Stomach (tissue), 8 donors: ENCODE measurements at regions not wholly inside any gene's neighbourhood (a gene's known extent, or its start where the extent isn't known, plus 50 kb on each side); places are given as distances from the start of the nearest gene placed in this dataset.
A peak's percentile ranks its signal among the peaks of the same experiment; 100 is the strongest.

Experiments used
- DNase-seq, 2 donors: peaks; one replicate each; pipeline versions ENCODE4 v3.0.0 to v3.0.0-alpha.2; 2013 to 2019
- H3K27ac ChIP-seq, 5 donors: fragments of 200-600 bp in 4 of 5; sonication (generic) in 4 of 5; one replicate each; pipeline ENCODE4 v1.5.1; 2013 to 2019; ENCODE audit warnings: mild to moderate bottlenecking in 1 of 5, moderate library complexity in 1 of 5
- H3K27me3 ChIP-seq, 3 donors: fragments of 200-600 bp; sonication (generic); one replicate each; pipeline ENCODE4 v1.5.1; 2017 to 2019; ENCODE audit warnings: mixed run types in 1 of 3
- H3K36me3 ChIP-seq, 4 donors: fragments of 200-600 bp; sonication (generic); 1 replicate in 3 of 4; 2 replicates in 1 of 4; pipeline ENCODE4 v1.5.1; 2016 to 2019
- H3K4me1 ChIP-seq, 4 donors: fragments of 200-600 bp; sonication (generic); one replicate each; pipeline ENCODE4 v1.5.1; 2016 to 2019
- H3K4me3 ChIP-seq, 4 donors: fragments of 200-600 bp; sonication (generic) in 3 of 4; one replicate each; pipeline ENCODE4 v1.5.1; 2016 to 2019; ENCODE audit warnings: mild to moderate bottlenecking in 1 of 4
- H3K9me3 ChIP-seq, 4 donors: fragments of 200-600 bp; sonication (generic); one replicate each; pipeline ENCODE4 v1.5.1; 2016 to 2019
- EP300 ChIP-seq: sonication (generic); formaldehyde crosslinking; IDR thresholded peaks from one replicate; pipeline ENCODE4 v1.6.1; 2017; ENCODE audit warnings: antibody characterized with exemption
- POLR2A ChIP-seq, 4 donors: fragments of 450-650 bp; IDR thresholded peaks; one replicate each; pipeline ENCODE4 v1.6.1; 2016; ENCODE audit warnings: antibody characterized with exemption in 4 of 4, control low read depth in 2 of 4, mild to moderate bottlenecking in 1 of 4, moderate library complexity in 1 of 4
- POLR2AphosphoS5 ChIP-seq, 3 donors: sonication (generic); formaldehyde crosslinking; IDR thresholded peaks; one replicate each; pipeline ENCODE4 v1.6.1; 2016; ENCODE audit warnings: antibody characterized with exemption in 3 of 3
- WGBS, 5 donors: extraction: QIAGEN DNeasy Blood & Tissue Kit in 3 of 5; methylation state at CpG; one replicate each; pipeline versions ENCODE4 v1.1.5 to v1.1.7; 2013 to 2018; 5-methylcytosine and 5-hydroxymethylcytosine counted together
- intact Hi-C: fragments of 100-400 bp; cut with DNase I; formaldehyde crosslinking; loops from one replicate; pipeline ENCODE4 v1.15.1; 2023; ENCODE audit warnings: low total_unique reads
- TF ChIP-seq, protein P1 (sequence below), 7 experiments: fragments of 450-650 bp in 4 of 7; fragments of 200-600 bp in 3 of 7; sonication (generic) in 3 of 7; IDR thresholded peaks; one replicate each; pipeline ENCODE4 v1.5.1; 2016 to 2019; ENCODE audit warnings: antibody characterized with exemption in 7 of 7, control low read depth in 2 of 7, mild to moderate bottlenecking in 1 of 7
- donor health status: healthy with polysubstance abuse.
- donor health status: Bipolar disorder and iron deficiency.
- donor health status: healthy.

DNA sequence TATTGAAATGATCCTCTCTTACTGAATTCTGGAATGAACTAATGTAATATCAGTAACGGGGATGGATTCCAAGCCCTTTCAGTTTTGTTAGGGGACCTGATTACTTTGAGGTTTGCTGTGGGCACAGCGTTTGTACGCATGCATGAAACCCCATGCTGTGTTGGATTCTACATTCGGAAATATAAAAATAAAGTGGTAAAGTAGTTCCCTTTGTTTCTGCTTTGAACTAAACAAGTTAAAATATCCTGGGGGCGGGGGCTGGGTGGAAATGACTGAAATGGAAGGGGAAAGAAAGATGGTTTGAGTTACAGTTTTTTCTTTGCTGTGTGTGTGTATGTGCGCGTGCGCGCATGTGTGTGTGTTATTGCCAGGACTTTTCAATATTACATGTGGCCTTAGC, 196.5 kb upstream of the OPRM1 start:
- Histone ChIP-seq H3K9me3 (no peaks in the 10 kb centered on the region), H3K27ac (no peak overlapping the region), H3K4me3 (no peak overlapping the region), H3K36me3 (no peaks in the 10 kb centered on the region), H3K4me1 (no peaks in the 10 kb centered on the region), H3K27me3 (no peaks in the 10 kb centered on the region)
- intact Hi-C loops, result no loop called here
- no peak for TF ChIP-seq POLR2A (IDR thresholded peaks at IDR 0.05)
- no peak for DNase-seq
- WGBS, 5 donors, result 83 to 92% (median 86%) methylated on average over 9 of the region's 9 CpGs

GRCh38 chr6:153840039-153840850, 198.8 kb upstream of the OPRM1 start:
- 19 to 54% (median 37%) methylated on average over 3 of the region's 3 CpGs for WGBS, 5 donors
- Histone ChIP-seq H3K27ac (no peak overlapping the region), H3K27me3 (no peaks in the 10 kb centered on the region), H3K9me3 (no peaks in the 10 kb centered on the region), H3K4me3 (no peak overlapping the region), H3K36me3 (no peaks in the 10 kb centered on the region), H3K4me1 (no peaks in the 10 kb centered on the region)
- intact Hi-C loops, result no loop called here
- TF ChIP-seq POLR2A (IDR thresholded peaks at IDR 0.05) (no peak), POLR2AphosphoS5 (IDR thresholded peaks at IDR 0.05) (no peak), EP300 (no peak)
- TF ChIP-seq, protein P1, sequence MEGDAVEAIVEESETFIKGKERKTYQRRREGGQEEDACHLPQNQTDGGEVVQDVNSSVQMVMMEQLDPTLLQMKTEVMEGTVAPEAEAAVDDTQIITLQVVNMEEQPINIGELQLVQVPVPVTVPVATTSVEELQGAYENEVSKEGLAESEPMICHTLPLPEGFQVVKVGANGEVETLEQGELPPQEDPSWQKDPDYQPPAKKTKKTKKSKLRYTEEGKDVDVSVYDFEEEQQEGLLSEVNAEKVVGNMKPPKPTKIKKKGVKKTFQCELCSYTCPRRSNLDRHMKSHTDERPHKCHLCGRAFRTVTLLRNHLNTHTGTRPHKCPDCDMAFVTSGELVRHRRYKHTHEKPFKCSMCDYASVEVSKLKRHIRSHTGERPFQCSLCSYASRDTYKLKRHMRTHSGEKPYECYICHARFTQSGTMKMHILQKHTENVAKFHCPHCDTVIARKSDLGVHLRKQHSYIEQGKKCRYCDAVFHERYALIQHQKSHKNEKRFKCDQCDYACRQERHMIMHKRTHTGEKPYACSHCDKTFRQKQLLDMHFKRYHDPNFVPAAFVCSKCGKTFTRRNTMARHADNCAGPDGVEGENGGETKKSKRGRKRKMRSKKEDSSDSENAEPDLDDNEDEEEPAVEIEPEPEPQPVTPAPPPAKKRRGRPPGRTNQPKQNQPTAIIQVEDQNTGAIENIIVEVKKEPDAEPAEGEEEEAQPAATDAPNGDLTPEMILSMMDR (IDR thresholded peaks at IDR 0.05), result no peak
- DNase-seq, result peak in 1 of 2 donors; percentile 10

GRCh38 chr6:153832543-153832942, 206.5 kb upstream of the OPRM1 start:
- Histone ChIP-seq H3K36me3 (no peaks in the 10 kb centered on the region), H3K27ac (no peak overlapping the region), H3K27me3 (no peaks in the 10 kb centered on the region), H3K4me3 (no peak overlapping the region), H3K4me1 (no peaks in the 10 kb centered on the region), H3K9me3 (no peaks in the 10 kb centered on the region)
- intact Hi-C loops, result no loop called here
- WGBS, 5 donors, result 86 to 98% (median 95%) methylated on average over 9 of the region's 9 CpGs
- no peak for DNase-seq
- TF ChIP-seq POLR2AphosphoS5 (IDR thresholded peaks at IDR 0.05), result no peak
- TF ChIP-seq POLR2A (IDR thresholded peaks at IDR 0.05), result no peak
- TF ChIP-seq, protein P1 (IDR thresholded peaks at IDR 0.05), result no peak
- TF ChIP-seq EP300, result no peak

- no peaks in the 10 kb centered on the region for H3K27me3 ChIP-seq
- H3K4me1 ChIP-seq, result no peaks in the 10 kb centered on the region
- WGBS, 5 donors, result 67 to 78% (median 73%) methylated on average over 5 of the region's 5 CpGs
- no peak for TF ChIP-seq POLR2AphosphoS5 (IDR thresholded peaks at IDR 0.05)
- TF ChIP-seq, protein P1 (IDR thresholded peaks at IDR 0.05), result no peak
- no peak for TF ChIP-seq EP300
- TF ChIP-seq POLR2A (IDR thresholded peaks at IDR 0.05), result no peak
- no peaks in the 10 kb centered on the region for H3K36me3 ChIP-seq
- no peaks in the 10 kb centered on the region for H3K9me3 ChIP-seq
- H3K27ac ChIP-seq, result no peak overlapping the region
- DNase-seq, result no peak
- intact Hi-C loops, result no loop called here
- no peak overlapping the region for H3K4me3 ChIP-seq
Observed at GRCh38 chr6:153831350-153832078, 207.5 kb upstream of the OPRM1 start.
